Femur (tissue), 1 donor: ENCODE measurements at regions not wholly inside any gene's neighbourhood (a gene's known extent, or its start where the extent isn't known, plus 50 kb on each side); places are given as distances from the start of the nearest gene placed in this dataset.
"Not testable (repeated sequence)": the region's sequence is repeated elsewhere in the genome, so short reads cannot be mapped to it uniquely, and the experiment has no call there.

Experiments used
- DNase-seq: peaks from one replicate; pipeline ENCODE4 v3.0.0-alpha.2; 2017

DNA sequence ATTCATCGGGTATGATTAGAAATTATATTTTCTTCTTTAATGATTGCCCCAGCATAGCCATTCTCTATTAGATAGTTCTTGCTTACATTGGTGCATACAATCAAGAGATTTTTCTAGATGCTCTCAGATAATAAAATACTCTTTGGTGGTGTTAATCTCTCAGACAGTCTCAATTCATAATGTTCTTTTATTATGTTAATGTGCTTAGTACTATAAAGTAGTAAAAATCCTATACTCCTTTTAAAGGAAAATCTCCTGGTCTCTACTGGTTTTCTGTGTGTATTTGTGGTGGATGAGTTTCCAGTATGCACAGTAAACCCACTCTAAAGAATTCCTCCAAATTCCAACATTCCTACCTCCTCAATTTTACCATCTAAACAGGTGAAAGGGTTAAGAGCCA is 203.5 kb downstream of the FAT4 start:
- DNase-seq: no peak

DNA sequence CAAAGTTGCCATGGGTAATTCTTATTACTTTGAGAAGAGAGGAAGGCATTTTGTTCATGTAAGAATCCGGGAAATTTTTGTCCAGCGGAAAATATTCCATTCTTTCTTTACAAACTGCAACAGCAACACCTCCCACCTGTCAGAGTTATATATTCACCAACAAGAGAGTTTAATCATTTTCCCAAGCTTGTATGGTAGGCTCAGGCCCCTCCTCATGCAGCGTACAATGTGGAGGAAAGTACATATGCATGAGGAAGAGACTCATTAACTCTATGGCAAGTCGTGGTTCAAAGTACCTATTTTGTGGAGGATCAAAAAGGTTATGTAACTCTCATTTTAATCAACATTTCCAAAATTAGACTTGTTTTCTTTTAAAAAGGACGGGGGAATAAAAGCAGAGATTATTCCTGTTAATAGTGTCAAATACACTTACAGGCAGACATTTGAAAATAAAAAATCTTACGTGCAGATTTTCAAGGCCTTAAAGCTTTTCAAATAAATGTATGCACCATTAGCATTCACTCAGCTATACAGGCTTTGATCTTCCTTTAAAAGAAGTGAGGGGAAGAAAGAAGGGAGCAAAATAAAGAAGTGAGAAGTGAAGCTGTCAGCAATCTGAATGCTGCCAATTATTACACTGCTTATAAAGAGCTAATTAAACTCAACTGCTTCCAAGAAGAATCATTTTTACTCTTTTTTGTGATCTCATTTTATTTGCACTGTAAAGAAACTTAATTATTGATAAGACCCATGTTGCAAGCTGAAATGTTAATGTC is 204.8 kb downstream of the FAT4 start:
- no peak for DNase-seq

DNA sequence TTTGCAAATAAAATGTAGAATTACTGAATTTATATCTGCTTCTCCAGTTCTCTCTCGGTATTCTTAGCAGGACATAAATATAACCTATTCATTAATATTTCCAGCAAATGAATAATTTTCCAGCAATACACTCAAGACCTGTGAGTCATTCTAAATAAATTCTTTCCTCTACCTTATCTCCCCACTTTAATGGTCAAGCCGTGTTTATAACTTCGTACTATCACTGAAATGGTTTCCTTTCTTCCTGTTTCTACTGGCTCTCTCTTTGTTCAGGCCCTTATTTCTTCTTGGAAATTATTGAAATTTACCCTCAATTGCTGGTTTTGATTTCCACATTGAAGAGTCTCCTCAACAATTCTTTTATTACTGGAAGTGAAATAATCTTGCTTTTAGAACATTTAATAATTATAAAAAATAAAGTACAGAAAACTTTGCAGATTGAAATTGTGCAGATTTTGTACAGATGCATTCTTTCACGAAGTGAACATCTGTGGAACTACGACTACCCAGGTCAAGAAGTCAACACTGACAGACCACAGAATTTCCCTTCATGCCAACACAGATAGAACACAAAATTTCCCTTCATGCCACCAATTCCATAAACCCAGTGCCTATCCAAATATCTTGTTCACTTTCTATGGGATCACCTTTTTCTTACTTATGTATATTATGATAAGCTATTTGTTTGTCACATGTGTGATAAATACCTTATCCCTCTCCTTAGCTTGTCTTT is 205.7 kb downstream of the FAT4 start:
- DNase-seq: no peak

DNA sequence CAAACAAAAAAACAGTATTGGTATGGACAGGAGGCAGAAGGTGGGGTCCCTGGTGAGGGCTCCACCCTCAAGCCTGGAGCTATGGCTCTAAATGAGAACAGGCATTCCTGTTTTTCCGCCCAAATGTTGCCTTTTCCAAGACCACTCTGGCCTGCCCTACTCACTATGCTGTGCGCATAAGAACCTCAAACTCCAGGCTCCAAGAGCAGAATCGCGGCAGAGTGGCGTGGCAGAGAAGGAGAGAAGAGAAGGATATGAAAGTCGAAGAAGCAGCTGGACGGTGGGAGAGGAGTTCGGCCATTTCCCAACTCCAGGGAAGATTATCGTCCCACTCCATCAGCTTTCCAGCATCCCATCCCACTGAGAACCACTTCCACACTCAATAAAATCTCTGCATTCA is 207.8 kb downstream of the FAT4 start:
- no peak for DNase-seq

DNA sequence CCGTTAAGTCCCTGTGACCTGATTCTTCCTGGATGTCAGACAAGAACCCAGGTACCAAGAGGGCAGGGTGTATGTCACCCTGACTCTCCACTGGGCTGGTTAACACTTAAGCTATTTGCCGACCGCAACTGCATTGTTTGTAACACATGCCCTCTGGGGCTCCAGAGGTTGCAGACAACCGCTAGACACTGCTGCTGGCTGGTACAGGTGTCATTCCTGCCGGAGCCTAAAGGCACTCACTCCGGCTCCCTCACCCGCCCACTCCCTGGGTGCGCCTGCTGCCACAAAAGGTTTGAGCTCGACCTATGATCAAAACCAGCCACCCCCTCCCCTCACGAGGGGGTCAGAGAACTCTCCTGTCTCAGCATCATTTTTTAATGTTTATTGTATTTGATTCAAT is 208.2 kb downstream of the FAT4 start:
- no peak for DNase-seq

DNA sequence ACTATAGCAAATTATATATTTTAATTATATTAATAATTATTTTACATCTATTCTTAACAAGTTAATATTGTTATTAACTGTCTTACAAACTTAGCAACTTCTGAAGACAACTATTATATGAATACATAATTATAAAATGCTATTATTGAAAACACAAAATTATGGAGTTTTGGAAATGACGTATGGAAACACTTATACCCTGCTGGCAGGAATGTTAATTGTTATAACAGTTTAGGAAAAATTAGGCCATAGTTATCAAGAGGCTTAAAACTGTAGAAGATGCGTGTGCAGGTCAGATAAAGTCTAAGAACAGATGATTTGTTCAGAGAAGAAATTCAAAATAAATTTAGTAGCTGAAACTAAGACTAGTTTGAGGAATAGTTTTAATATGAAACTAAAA is 211.7 kb downstream of the FAT4 start:
- DNase-seq: no peak

DNA sequence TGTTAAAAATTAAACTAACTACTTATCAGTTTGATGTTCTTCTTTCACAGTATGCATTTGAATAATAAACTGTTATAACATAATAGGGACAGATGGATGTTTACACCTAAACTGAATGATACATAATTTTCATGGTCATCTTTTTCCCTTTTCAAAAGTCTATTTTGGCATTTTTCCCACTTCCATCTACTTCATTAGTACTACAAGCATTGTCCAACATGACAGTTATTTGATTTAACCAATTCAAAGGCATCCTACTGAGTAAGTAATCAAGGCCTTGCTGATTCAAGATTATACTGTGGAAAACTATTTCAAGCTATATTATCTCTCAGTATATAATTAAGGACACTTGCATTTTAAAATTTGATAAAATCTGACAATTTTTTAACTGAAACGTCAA is 212.9 kb downstream of the FAT4 start:
- DNase-seq: no peak

DNA sequence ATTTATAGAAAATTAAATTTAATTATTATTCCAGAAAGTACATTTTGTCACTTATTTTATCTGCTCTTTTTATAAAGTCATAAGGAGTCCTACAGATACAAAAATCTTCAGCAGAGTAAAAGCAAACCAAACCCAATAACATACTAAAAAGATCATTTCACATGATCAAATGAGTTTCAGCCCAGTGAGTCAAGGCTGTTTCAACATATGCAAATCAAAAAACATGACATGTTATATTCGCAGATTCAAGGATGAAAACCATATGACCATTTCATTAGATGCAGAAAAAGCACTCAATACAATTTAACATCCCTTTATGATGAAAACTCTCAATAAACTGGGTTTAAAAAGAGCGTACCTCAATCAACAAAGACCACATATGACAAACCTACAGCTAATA is 214.3 kb downstream of the FAT4 start:
- no peak for DNase-seq

DNA sequence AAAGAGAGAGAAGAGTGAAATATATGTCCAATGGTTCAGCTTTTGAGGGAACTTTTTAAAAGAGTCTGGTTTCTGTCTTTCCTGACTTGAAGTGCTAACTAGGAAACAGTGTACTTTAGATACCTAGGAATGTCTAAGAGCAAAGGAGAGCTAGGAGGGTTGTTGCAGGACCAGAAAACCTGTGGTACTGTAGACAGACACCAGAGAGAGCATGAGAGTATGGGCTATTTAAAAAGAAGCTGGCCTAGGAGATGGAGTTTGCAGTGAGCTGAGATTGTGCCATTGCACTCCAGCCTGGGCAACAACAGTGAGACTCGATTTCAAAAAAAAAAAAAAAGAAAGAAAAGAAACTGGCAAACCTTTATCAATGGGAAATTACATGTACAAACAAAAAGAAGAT is 223.9 kb downstream of the FAT4 start:
- DNase-seq: no peak

DNA sequence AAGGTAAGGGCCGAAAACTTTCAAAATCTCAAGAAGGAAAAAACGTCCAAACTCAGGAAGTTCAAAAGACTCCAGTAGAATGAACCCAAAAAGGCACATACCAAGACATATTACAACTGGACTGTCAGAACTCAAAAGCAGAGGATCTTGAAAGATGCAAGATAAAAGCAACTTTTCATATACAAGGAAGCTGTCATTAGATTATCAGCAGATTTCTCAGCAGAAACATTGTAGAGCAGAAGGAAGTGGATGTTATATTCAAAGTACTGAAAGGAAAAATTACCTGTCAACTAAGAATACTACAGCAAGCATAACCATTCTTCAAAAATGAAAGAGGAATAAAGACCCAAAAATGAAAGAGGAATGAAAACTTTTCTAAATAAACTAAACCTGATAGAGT is 224.9 kb downstream of the FAT4 start:
- DNase-seq: no peak

DNA sequence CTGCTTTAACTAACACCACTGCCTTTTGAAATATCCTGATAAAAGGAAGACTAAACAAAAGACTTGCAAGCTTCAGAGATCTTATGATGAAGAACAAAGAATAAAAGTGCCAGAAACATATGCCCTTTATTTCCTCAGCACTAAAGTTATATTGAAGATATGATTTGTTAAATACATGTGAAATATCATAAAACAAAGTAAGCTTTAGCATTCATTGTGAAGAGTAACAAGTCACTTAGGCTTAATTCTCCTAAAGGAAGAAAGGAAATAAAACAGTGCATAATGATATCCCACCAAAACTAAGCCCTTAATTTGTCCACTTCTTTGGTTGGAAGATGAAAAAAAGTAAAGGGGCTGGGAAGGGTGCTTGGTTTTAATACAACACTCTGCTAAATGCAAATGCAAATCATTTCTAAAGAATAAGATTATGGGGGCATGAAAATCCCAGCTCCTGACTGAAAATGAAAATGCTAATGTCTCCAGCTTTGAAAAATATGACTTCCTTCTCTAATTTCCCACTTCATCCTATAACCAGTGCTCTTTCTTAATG is 227.2 kb downstream of the FAT4 start:
- DNase-seq: no peak

DNA sequence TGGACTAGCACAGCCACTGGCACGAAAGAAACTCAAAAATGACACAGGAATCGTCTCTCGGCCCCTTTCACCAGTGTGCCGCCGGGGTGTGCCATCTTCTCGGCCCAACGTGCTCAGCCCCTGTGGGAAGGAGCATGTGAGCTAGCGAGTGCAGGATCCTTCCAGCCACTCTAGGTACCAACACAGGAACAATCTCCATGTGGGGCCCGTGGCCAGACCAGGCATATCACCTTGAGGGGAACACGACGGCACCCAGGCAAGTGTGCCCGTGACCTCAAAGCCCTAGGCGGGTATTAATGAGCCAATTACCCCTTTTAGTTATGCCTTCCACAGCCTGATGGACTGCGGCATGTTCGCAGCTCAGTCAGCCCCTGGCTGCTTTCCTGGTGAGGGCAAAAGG is 231.5 kb downstream of the FAT4 start:
- no peak for DNase-seq

DNA sequence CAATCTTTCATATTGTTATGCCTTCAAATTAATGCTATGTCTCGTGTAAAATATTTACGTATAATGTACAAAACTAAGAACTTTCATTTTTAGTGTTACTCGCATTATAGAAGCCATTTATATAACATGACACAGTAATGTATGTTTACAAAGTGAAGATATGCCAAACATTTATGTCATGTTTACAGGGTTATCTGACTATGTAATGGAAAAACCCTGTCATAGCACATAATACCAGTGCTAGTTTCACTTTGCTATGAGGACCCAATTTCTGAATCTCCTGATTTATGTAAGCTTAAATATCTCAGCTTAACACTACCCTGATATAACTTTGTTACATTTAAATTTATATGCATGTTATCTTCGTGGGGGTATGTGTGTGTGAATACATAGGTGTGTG is 233.1 kb downstream of the FAT4 start:
- DNase-seq: no peak

DNA sequence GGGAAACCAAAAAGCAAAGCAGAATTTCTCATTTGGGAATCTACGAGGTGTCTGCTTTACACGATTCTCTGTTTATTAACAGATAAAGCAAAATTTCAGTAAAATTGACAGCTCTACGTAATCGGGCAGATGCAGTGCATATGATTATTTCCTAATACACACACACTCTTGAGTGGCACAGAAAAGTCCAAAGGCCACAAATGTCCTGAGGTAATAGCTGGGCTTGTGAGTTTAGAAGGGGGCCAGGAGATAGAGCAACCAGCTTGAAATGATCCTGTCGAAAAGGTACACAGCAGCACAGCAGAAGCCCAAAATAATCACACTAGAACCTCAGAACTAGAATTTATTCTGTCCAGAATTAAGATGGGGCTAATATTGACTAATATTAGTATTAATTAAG is 236.0 kb downstream of the FAT4 start:
- DNase-seq: no peak

DNA sequence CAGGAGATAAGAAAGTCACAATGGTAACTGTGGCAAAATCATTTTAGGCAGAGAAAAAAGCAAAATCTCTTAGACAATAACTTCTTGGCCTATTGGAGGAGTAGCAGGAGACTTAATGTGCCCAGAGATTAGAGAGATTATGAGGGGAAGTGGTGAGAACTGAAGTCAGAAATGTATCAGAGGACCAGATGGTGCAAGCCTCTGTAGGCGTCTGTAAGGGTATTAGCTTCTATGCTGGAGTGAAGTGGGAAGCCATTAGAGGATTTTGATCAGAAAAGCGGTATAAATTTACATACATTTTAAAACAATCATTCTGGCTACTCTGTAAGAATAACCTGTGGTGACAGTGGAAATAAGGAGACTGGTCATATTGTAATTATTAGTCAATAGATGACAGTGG is 236.7 kb downstream of the FAT4 start:
- DNase-seq: no peak

DNA sequence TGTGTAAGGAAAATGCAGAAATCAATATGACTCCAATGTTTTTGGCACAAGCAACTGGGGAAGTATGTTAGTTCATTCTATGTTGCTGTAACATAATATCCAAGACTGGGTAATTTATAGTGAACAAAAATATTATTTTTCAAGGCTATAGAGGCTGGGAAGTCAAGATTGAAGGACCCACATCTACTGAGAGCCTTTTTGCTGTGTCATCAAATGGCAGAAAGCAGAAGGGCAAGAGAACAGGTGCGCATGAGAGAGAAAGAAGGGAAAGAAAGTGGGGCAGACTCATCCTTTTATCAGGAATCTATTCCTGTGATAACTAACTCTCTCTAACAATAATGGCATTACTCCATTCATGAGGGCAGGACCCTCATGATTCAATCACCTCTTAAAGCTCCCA is 237.2 kb downstream of the FAT4 start:
- no peak for DNase-seq

DNA sequence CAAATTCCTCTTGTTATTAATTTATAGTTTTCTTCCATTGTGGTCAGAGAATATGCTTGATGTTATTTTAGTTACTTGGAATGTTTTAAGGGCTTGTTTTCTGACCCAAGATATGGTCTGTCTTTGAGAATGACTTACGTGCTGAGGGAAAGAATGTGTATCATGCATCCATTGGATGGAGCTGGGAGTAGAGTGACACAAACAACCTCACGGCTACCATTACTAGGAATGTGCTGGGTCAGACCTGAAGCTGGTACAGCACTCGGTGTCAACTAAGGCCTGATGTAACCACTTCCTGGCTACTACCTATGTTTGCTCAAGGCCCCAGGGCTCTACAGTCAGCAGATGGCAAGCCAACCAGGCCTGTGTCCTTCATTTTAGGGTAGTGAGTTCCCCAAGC is 257.8 kb downstream of the FAT4 start:
- no peak for DNase-seq

DNA sequence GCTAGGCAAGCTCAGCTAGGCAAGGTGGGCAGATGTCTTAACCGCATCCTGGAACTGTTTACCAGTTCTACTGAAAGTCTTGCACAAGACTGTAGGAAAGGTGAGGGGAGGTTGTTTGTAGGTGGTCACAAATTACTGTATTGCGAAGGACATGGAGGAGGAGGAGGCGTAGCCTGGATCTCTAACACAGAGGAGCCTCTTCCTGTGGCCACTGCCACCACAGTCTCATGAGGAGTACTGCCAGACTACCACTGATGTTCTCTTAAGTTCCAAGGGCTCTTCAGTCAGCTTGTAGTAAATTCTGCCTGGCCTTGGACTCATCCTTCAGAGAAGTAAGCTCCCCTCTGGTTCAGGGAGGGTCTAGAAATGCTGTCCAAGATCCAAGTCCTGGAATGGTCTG is 258.6 kb downstream of the FAT4 start:
- no peak for DNase-seq

DNA sequence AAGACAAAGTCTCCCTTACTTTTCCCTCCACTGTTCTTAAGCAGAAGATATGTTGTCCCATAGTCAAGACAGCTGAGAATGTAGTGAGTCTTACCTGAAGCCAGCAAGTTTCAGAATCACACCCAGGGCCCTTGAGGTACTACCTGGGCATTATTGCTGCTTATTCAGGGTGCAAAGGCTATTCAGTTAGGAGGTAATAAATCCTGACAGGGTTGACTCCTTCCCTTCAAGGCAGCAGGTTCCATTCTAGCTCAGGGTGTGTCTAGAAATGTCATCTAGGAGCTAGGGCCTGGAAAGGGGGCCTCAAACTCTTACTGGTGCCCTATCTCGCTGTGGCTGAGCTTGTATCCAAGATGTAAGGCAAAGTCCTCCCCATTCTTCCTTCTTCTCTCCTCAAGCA is 259.0 kb downstream of the FAT4 start:
- DNase-seq: no peak

DNA sequence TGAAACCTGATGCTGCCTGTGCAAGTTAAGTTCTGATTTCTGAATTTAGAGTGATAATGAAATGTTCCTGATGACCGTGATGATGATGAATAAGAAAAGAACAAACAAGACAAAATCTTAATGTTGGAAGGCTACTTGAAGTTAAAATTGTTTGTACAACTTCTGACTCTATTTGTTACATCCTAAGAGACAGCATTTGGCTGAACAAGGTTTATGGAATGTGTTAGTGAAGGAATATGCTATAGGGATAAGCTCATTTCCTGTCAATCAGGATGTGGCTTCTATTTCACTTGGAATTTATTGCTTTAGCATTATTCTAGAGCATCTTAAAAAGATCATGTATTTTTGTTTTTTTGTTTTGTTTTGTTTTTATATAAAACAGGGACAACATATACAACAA is 267.5 kb downstream of the FAT4 start:
- no peak for DNase-seq

DNA sequence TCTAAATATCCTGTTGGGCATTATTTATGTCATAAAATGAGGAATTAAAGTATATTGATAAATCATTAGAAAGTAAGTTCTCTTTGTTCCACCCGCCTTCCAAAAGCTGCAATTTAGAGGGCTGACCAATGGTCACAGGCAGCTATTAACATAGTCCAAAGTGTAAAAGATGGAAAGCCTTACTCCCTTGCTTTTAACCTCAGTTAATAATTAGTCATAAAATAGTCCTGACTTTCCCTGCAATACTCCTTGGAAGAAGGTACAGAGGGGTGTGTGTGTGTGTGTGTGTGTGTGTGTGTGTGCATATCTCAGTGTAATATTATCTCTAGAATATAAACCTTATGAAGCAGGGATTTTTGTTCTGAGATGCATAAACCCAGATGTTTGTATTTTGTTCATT is 275.4 kb downstream of the FAT4 start:
- no peak for DNase-seq

DNA sequence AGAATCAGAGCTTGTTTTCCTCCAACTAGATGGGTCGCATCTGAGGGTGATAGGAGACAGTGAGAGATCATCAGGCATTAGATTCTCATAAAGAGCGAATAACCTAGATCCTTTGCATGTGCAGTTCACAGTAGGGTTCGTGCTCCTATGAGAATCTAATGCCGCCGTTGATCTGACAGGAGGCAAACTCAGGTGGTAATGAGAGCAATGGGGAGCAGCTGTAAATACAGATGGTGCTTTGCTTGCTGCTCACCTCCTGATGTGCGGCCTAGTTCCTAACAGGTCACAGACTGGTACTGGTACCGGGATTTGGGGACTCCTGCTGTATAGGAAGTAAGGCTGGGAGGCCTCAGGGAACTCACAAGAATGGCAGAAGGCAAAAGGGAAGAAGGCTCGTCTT is 276.5 kb downstream of the FAT4 start:
- DNase-seq: no peak

DNA sequence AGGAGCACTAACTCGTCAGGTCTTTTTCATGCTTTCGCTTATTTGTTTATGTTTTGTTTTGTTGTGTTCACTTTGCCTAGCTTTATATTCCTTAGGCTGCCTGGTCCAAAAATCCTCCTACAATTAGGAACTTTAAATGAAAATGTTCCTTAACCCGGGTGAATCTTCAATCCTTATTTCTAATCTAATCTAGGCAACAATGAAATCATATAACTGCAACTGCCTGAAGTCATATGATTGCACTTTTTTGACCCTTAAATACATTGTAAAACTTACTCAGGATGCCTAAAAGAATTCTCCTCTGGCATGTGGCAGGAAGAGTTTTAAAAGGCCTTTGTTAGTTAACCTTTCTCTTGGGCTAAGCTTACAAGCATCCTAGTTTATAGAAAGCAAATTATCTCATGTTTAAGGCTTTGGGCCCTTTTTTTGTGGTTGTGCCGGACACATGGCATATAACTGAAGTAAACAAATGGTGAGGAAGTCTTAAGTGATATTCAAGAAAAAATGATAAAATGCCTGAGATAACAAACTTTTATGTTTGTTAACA is 279.4 kb downstream of the FAT4 start:
- DNase-seq: no peak

DNA sequence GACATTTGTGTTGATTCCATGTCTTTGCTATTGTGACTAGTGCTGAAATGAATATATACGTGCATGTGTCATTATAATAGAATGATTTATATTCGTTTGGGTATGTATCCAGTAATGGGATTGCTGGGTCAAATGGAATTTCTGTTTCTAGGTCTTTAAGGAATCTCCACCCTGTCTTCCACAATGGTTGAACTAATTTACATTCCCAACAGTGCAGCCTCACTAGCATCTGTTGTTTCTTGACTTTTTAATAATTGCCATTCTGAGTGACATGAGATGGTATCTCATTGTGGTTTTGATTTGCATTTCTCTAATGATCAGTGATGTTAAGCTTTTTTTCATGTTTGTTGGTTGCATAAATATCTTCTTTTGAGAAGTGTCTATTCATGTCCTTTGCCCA is 291.2 kb downstream of the FAT4 start:
- DNase-seq: not testable (repeated sequence)
